K562 (cell line): ENCODE measurements at regions not wholly inside any gene's neighbourhood (a gene's known extent, or its start where the extent isn't known, plus 50 kb on each side); places are given as distances from the start of the nearest gene placed in this dataset.

Experiments
- ATAC-seq: fragments of 200-7000 bp; cut with Tn5 transposase; 3 replicates; pipeline ENCODE4 v1.9.1; 2020; ENCODE audit warnings: moderate library complexity
- BruUV-seq: library from RNA; stranded (reverse); fragments of 400-500 nt; replicated peaks from 2 replicates; lab custom pipeline; 2021; lab: Mats Ljungman, UMichigan
- CTCF ChIA-PET: fragments of 300-600 bp; formaldehyde crosslinking; extraction: SDS; loops from one replicate; lab custom pipeline; 2021; ENCODE audit warnings: low intra/inter-chr PET ratio; lab: Yijun Ruan, JAX
- POLR2A ChIA-PET: fragments of 300-600, 350-650 bp; sonication (Branson Sonifier 250); formaldehyde crosslinking; extraction: SDS; loops from one replicate; lab custom pipeline; 2021; ENCODE audit warnings: antibody characterized with exemption, inconsistent platforms; lab: Yijun Ruan, JAX
- DNase-seq, 4 experiments: peaks; one replicate each; pipeline versions ENCODE4 v3.0.0 to v3.0.0-alpha.2; 2011 to 2018; ENCODE audit warnings: low spot score in 3 of 4, mixed read lengths in 3 of 4; ENCODE audit errors: extremely low read depth in 1 of 4
- FAIRE-seq: peaks from 2 replicates; lab custom pipeline; 2011; peaks lifted over from hg19 to GRCh38; lab: Jason Lieb, UNC
- H2AFZ ChIP-seq: 2 replicates; pipeline ENCODE4 v1.6.0; 2011; ENCODE audit warnings: low read depth, low read length, control low read depth, inconsistent platforms
- H3K27ac ChIP-seq: fragments of 200-600 bp; 3 replicates; pipeline ENCODE4 v1.8.0; 2011; ENCODE audit warnings: low read depth, mild to moderate bottlenecking, control low read depth, inconsistent platforms, low read length, moderate library complexity, mixed read lengths; ENCODE audit errors: extremely low read depth
- H3K27me3 ChIP-seq, 2 experiments: fragments of 300-600 bp in 1 of 2; 2 replicates in 1 of 2; 3 replicates in 1 of 2; pipeline versions ENCODE4 v1.6.0 to v1.8.0; 2011; ENCODE audit warnings: inconsistent platforms in 2 of 2, low read length in 2 of 2, mild to moderate bottlenecking in 1 of 2, mixed read lengths in 1 of 2, moderate library complexity in 1 of 2; ENCODE audit not compliant: control insufficient read depth in 2 of 2, insufficient read depth in 2 of 2
- H3K36me3 ChIP-seq: fragments of 300-600 bp; 3 replicates; pipeline ENCODE4 v1.8.0; 2011; ENCODE audit warnings: mild to moderate bottlenecking, low read length, inconsistent platforms; ENCODE audit not compliant: control insufficient read depth, insufficient read depth
- H3K4me1 ChIP-seq, 2 experiments: fragments of 200-600 bp in 1 of 2; replicated peaks in 1 of 2; 2 replicates in 1 of 2; 3 replicates in 1 of 2; pipeline versions ENCODE4 v1.5.1 to v1.8.0; 2011; ENCODE audit warnings: inconsistent platforms in 2 of 2, low read length in 2 of 2, mild to moderate bottlenecking in 1 of 2, mixed read lengths in 1 of 2, moderate library complexity in 1 of 2; ENCODE audit not compliant: control insufficient read depth in 2 of 2, insufficient read depth in 2 of 2
- H3K4me2 ChIP-seq: 2 replicates; pipeline ENCODE4 v1.6.1; 2011; ENCODE audit warnings: low read length, control low read depth, inconsistent platforms, mixed read lengths; ENCODE audit not compliant: insufficient read depth
- H3K4me3 ChIP-seq: fragments of 200-600 bp; sonication (generic), shearing (Covaris generic); 2 replicates; pipeline ENCODE4 v1.5.1; 2016; ENCODE audit warnings: control low read depth, inconsistent platforms
- H3K79me2 ChIP-seq: fragments of 200-600 bp; 3 replicates; pipeline ENCODE4 v1.8.0; 2011; ENCODE audit warnings: low read length, inconsistent platforms; ENCODE audit not compliant: control insufficient read depth, insufficient read depth
- H3K9ac ChIP-seq, 2 experiments: 2 replicates each; pipeline versions ENCODE4 v1.6.0 to v1.6.1; 2011; ENCODE audit warnings: low read depth in 2 of 2, low read length in 2 of 2, control low read depth in 1 of 2, inconsistent platforms in 1 of 2, mild to moderate bottlenecking in 1 of 2, mixed read lengths in 1 of 2; ENCODE audit not compliant: insufficient read depth in 1 of 2
- H3K9me1 ChIP-seq: one replicate; pipeline ENCODE4 v1.6.0; 2011; ENCODE audit warnings: inconsistent platforms, mild to moderate bottlenecking, low read length, moderate library complexity; ENCODE audit not compliant: control insufficient read depth, insufficient read depth
- H3K9me3 ChIP-seq: replicated peaks from 2 replicates; pipeline ENCODE4 v1.5.1; 2011; ENCODE audit warnings: low read depth, low read length, inconsistent platforms; ENCODE audit not compliant: control insufficient read depth, insufficient read depth
- H4K20me1 ChIP-seq: replicated peaks from 2 replicates; pipeline ENCODE4 v1.6.1; 2011; ENCODE audit warnings: low read length, inconsistent platforms, mixed read lengths; ENCODE audit not compliant: control insufficient read depth, insufficient read depth
- C11orf30 ChIP-seq: fragments of 450-650 bp; IDR thresholded peaks from 2 replicates; pipeline ENCODE4 v1.6.1; 2016; ENCODE audit warnings: low read depth, mild to moderate bottlenecking
- CHAMP1 ChIP-seq: fragments of 450-650 bp; IDR thresholded peaks from 2 replicates; pipeline ENCODE4 v1.6.1; 2016; ENCODE audit warnings: mild to moderate bottlenecking
- EGR1 ChIP-seq: fragments of 450-650 bp; conservative IDR thresholded peaks from 2 replicates; pipeline ENCODE4 v1.6.1; 2017; ENCODE audit warnings: mild to moderate bottlenecking
- GTF3C2 ChIP-seq: IDR thresholded peaks from 3 replicates; pipeline ENCODE4 v1.6.1; 2011; ENCODE audit warnings: borderline replicate concordance, mild to moderate bottlenecking, moderate library complexity; ENCODE audit not compliant: insufficient read length; ENCODE audit errors: extremely low read depth
- MEIS2 ChIP-seq: fragments of 450-650 bp; IDR thresholded peaks from 2 replicates; pipeline ENCODE4 v1.6.1; 2014; ENCODE audit warnings: mild to moderate bottlenecking; ENCODE audit not compliant: partially characterized antibody
- PBX2 ChIP-seq, 2 experiments: IDR thresholded peaks in 1 of 2; conservative IDR thresholded peaks in 1 of 2; 2 replicates each; pipeline ENCODE4 v1.6.1; 2016; ENCODE audit warnings: low read depth in 2 of 2, mild to moderate bottlenecking in 1 of 2, missing compliant biosample characterization in 1 of 2, missing genetic modification characterization in 1 of 2, moderate library complexity in 1 of 2
- POLR2B ChIP-seq: fragments of 450-650 bp; IDR thresholded peaks from 2 replicates; pipeline ENCODE4 v1.6.1; 2018; ENCODE audit warnings: low read depth; ENCODE audit not compliant: partially characterized antibody
- PURB ChIP-seq: sonication (generic); formaldehyde crosslinking; IDR thresholded peaks from 2 replicates; pipeline ENCODE4 v1.9.0; 2021; ENCODE audit warnings: low read depth, mild to moderate bottlenecking, missing genetic modification reagents
- WGBS: fragments of 100-300 bp; shearing (Covaris generic); methylation state at CpG from one replicate; pipeline ENCODE4 v1.1.6; 2016; ENCODE audit warnings: low coverage, mixed read lengths; ENCODE audit not compliant: insufficient coverage; ENCODE audit errors: missing lambda C conversion rate; 5-methylcytosine and 5-hydroxymethylcytosine counted together
- in situ Hi-C: fragments of 300-500 bp; cut with MboI; formaldehyde crosslinking; loops from 4 replicates; pipeline ENCODE4 v1.15.0; 2018; ENCODE audit warnings: inconsistent platforms, mixed read lengths
- intact Hi-C: fragments of 100-400 bp; cut with micrococcal nuclease; formaldehyde crosslinking; loops from 2 replicates; pipeline ENCODE4 v1.14.2; 2022

GRCh38 chr15:95324656-95325055 lies 1005.8 kb upstream of the NR2F2 start (continued):
- TF ChIP-seq CHAMP1 (no peak), GTF3C2 (no peak), PURB (CRISPR knock-in tag) (no peak)

GRCh38 chr15:95325763-95326404 lies 1004.6 kb upstream of the NR2F2 start:
- no peak for ATAC-seq
- no peak overlapping the region for H3K9ac ChIP-seq

More at GRCh38 chr15:95325763-95326404, 1004.6 kb upstream of the NR2F2 start:
- H3K79me2 ChIP-seq = no peaks in the 10 kb centered on the region
- no TSS peak for BruUV-seq
- H3K4me1 ChIP-seq = peaks cover 0 to 6% of the 10 kb centered on the region in 2 experiments; a peak in 1 of 5 replicates
- H3K4me2 ChIP-seq = no peak overlapping the region
- H4K20me1 ChIP-seq = no peaks in the 10 kb centered on the region
- H3K27ac ChIP-seq = no peak overlapping the region
- WGBS = under 1% methylated on average over 7 of the region's 7 CpGs
- no peaks in the 10 kb centered on the region for H3K9me3 ChIP-seq
- H2AFZ ChIP-seq = no peak overlapping the region
- DNase-seq (no peak), FAIRE-seq (no peak)
- no peaks in the 10 kb centered on the region for H3K9me1 ChIP-seq
- H3K27me3 ChIP-seq = peaks cover 16 to 17% of the 10 kb centered on the region in 2 experiments
- intact Hi-C loops = no loop called here
- H3K36me3 ChIP-seq = no peaks in the 10 kb centered on the region
- ChIA-PET CTCF (no interaction called here), POLR2A (no interaction called here)
- no peak for TF ChIP-seq C11orf30
- TF ChIP-seq PBX2 (CRISPR knock-in tag; IDR thresholded peaks at IDR 0.05; ENCODE audit: low read depth) = no peak
- TF ChIP-seq PBX2 (tag; conservative IDR thresholded peaks at IDR 0.05; ENCODE audit: low read depth) = peak; percentile 47; the same call in 1 of the 2 replicates
- TF ChIP-seq MEIS2 = peak; percentile 18
- TF ChIP-seq POLR2B = no peak
- no peak for TF ChIP-seq EGR1
- in situ Hi-C loops = no loop called here
- H3K4me3 ChIP-seq = no peak overlapping the region
